ENCODE measurements at regions not wholly inside any gene's neighbourhood (a gene's known extent, or its start where the extent isn't known, plus 50 kb on each side); places are given as distances from the start of the nearest gene placed in this dataset.
A peak's percentile ranks its signal among the peaks of the same experiment; 100 is the strongest.

DNA sequence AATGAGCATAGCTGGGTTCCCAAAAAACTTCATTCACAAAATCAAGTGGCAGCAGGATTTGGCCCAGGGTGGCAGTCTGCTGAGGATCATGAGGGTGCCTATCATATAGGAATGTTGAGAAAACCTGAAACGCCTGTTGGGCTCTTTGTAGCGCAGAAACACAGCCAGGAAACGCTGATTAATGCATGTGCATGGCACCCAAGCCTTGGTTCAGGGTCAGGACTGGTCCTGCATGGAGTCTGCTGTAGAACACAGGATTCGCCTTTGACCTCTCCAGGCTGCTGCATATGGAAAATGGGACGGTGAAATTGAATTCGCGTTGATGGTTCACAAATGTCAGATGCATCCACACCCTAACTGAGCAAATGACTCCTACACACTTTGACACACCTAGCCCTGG, 227.9 kb upstream of the COPS8 start:
- DNase-seq = no peak

DNA sequence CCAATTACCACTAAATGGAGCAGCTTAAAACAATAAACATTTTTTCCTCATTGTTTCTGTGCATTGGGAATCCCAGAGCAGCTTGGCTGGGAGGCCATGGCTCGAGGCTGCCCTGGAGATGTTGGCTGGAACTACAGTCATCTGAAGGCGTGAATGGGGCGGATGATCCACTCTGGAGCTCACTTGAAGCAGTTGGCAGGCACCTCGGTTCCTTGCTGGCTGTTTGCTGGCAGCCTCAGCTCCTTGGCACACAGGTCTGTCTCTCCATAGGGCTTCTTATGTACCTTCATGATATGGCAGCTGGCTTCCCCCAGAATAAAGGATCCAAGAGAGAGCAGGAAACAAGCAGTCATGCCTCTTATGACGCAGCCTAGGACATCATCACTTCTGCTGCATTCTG, 227.0 kb upstream of the COPS8 start:
- no peak for DNase-seq

DNA sequence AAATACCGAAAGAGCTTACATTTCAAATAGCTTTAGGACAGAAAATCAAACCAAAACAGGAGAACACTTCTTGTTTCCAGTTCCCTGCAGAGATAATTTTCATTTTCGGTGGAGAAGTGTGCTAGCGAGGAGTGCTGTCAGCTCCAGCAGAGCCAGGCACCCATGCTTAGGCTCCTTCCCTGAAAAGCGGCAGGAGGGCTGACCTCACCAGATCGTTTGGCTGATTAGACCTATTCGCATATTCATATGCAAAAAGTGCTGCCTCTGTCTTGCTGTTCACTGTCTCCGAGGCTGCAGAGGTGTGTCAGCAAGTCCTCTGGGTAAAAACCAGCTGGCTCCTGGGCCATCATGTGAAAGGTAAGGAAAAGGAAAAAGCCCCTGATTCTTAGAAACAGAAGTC, 225.8 kb upstream of the COPS8 start:
- DNase-seq = no peak

DNA sequence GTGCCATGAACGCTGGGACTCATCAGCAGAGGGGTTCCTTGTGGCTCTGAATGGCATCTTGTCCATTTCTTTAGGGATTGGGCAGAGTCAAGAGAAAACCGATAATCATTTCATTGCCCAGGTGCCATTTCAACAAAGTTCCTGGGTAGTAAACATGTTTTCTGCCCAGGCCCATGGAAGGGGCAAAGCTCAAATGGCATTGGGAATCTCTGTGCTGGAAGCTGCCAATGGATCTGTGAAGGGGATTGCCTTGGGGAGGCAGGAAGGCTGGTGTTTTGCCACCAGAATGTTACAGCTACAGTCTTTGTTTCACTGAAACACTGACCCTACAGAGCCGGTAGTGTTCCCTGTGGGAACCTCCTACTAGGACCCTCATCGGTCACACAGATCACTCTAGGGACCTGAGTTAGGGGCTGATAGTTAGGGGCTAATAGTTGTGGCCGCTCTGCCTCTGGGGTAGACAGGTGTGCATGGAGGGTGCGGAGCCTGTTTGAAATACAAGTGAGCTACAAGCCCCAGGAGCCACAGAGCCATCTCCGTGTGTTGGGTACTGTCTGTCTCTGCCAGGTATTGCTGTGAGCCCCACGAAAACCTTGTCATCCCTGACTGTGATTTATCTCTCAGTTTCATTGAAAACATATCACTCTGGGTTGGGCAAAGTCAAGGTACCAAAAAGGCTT, 224.4 kb upstream of the COPS8 start:
- no peak for DNase-seq

DNA sequence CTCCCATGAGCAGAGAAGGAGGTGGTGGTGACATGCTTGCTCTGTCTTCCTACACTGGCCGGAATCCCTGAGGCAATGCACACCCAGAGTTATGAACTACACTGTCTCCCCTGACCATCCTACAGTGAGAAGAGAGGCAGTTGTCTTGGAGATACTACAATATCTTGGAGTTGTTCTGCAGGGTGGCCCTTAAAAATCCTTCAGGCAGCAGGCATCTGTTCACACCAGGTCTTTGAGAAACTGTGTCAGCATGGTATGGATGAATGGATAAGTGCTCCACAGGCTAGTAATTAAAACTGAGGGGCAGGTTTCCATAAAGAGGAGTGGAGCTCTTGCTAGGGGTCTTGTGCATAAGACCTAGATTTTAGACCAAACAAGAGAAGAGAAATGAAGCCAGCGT, 223.7 kb upstream of the COPS8 start:
- no peak for DNase-seq

DNA sequence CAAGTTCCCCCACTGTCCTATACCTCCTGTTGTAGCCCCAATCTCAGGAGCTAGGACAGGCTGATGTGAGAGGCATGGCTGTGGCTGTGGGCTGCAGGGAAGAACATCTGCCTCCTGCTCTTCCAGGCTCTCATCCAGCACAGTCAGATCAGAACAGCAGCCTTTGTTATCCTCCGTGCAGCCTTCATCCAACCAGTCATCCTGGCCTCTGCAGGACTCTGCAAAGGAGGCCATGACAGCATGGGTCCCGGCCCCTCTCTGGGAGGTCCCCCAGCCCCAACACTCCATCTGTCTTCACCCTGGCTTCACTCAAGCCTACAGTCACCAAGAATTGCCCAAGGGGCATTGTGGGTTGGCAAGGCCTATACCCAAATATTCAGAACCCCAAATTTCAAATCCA, 223.2 kb upstream of the COPS8 start:
- no peak for DNase-seq

DNA sequence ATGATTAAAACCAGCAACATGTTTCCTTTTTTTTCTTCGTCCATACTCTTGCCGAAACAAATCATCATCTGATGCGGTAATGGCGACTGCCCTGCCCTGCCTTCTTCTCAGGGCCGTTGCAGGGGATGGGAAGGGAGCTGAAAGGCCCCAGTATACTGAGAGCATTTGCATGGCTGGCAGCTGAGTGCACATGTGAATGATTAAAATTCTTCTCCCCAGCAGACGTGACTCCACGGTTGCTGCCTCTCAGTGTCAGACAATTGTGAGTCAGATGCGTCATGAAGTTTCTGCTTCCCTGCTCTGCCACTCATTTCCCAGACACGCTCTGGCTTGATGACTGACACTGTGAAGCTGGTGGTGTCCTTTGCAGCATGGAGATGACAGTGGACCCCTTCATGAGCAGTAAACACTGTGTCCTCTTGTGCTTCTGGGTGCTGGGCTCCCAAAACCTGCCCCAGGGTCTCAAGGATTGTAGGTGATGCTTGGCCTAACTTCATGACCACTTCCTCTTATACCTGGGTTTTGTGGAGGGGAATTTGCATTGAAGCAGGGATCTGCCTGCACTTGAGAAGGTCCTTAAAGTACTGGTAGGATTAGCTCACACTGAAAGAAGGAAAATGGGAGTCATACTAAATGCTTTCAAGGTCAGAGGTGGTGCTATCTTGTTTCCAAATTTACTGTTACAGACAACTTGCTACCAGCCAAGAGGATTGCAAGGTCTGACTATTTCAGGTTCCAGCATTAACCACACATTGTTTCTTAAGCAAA, 222.5 kb upstream of the COPS8 start:
- DNase-seq = no peak

DNA sequence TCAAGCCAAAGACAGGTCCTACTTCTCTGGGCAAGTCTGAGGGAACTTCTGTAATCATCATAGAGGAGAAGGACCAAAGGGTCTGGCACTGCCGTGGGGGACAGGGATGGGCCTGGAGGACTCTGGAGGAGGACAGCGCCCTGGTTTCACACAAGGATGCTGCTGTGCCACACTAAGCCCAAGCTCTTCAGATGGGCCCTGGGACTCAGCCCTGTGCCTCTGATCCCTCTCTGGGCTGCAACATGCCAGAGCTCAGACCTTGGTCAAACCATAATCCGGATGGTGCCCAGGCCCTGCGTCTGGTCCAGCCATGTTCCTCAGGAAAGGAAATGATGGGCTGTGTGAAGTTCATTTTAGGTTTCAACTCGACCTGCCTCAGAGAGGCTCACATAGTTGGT, 222.0 kb upstream of the COPS8 start:
- DNase-seq = no peak

DNA sequence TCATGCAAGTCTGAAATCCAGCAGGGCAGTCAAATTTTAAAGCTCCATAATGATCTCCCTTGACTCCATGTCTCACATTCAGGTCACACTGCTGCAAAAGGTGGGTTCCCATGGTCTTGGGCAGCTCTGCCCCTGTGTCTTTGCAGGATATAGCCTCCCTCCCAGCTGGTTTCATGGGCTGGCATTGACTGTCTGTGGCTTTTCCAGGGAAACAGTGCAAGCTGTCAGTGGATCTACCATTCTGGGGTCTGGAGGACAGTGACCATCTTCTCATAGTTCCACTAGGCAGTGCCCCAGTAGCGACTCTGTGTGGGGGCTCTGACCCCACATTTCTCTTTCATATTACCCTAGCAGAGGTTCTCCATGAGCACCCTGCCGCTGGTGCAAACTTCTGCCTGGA, 220.6 kb upstream of the COPS8 start:
- DNase-seq = no peak

DNA sequence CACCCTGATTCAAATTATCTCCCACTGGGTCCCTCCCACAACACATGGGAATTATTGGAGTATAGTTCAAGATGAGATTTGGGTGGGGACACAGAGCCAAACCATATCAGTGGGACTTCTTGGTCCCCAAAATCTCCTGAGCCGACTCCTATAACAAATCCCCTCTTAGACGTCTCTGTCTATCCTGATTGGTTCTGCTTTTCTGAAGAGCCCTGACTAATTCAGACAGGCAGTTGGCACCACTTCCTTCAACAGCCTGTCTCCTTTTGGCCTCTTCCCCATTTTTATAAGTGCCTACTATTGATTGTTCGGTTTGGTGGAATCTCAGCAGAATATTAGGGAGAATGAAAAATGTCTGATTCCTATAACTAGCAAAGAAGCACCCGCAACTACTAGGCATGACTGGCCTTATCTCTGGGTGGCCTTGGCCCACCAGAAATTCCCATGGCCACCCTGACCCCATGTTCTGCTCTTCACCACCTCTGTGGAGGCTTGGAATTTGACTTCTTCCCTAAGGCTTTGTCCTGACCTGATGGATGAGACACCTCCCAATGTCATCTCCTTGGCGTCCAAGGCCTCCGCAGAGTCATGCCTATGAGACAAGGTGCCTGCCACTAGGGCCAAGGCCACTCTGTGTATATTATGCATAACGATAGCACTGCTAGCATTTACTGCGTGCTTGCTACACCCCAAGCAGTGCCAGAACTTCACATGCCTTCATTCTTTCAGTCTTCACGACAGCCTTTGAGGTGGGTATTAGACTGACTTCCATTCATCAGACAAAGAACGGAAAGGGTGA, 218.9 kb upstream of the COPS8 start:
- DNase-seq = no peak

DNA sequence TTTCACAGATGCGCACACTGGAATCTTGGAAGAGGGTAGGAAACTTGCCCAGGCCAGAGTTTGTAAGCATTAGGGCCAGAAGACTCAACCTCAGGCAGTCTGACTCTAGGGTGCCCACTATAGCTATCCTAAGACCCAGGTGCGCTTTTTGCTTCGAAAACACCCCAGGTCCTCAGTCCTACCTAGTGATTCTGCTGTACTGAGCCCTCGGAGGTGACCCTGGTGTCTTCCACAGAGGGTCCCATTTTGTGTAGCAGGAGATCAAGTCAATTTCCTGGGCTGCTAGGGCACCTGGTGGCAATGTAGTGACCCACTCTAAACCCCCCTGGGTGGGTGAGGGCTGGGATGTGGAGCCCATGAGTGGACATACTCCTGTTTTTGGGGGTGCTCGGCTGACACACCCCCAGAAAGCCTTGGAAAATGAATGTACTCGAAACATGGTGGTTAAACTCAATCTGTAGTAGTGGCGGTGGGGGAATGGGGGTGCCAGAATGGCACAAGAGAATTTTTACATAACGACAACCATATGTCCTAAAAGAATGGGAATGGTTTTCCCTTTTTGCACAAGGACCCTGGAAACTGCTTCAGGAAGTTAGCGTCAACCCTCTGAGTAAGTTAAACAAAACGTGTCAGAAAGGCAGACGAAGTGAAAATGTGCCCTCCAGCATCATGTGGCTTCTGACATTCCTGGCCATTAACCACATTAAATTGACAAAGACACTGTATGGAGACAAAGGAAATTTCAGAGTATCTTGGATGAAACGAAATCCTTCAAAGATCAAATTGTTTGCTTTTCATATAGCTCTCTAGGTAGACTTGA, 218.0 kb upstream of the COPS8 start:
- no peak for DNase-seq

DNA sequence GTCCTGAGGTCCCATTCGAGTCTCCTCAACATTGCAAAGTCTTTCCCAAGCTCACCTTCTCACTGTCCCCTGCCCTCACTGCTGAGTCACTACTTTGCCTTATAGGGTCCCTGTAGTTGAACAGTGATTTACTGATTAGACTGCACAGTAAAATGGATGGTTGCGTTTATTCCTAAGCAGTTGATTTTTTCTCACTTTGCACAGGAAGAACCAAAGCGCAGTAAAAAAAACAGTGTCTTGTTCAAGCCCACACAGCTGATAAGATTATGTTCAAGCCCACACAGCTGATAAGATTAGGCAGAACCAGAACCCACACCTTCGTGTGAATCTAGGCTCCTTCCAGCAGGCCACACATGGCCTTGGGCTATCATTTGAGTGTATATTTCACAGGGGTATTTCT, 215.3 kb upstream of the COPS8 start:
- DNase-seq = no peak

DNA sequence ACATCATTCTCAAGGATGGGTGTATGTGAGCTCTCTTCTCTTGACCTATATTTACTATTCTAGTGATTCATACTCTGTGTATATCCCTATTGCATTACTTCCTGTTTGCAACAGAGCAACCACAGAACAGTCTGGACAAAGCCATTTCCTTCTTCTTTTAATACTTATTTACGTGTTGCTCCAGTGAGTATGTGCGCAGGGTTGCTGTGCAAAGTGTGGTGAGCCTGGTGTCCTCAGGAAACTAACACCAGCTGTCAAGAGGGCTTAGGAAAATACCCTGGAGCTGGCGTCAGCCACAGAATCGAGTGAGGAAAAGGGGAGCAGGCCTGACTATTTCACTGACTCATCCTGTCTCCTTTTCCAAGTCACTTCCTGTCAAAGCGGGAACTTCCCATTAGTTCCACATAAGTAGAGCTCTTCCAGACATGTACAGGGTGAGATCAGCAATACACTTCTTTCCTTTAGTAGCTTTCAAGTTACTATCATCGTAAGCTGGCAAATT, 214.1 kb upstream of the COPS8 start:
- peak; percentile 47 for DNase-seq

DNA sequence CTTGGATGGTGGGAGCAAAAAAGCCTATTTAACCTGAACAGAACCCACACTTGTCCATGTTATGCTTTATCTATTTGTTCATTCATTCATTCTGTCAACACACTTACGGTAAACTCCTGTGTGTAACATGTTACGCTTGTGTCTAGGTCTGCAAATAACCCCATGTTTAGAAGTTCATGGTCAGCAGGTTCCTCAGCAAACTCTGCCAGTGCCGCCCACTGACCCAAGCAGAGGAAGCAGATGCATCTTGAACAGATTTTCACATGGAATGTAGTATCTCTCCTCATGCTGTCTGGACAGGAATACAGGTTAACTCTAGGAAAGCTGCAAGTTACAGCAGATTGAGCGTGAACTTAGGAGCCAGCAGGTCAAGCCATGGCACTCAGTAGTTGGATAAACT, 213.7 kb upstream of the COPS8 start:
- no peak for DNase-seq

DNA sequence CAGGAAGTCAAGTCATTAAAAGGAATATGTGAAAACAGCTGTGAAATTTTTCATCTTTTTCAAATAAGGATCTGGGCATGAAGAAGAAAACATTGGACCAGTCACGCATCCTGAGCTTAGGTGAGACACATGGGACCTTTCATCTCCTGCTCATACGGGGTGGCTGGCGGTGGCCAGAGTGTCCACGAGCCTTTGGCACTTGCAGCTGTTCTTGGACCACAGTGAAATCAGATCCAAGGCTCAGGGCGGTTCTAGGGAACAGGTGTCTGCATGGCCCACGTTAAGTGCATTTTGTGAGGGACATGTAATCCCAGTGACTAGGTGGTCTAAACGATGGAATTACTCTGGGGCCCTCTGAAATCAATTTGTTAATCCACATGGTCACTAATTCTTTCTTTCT, 212.7 kb upstream of the COPS8 start:
- no peak for DNase-seq

DNA sequence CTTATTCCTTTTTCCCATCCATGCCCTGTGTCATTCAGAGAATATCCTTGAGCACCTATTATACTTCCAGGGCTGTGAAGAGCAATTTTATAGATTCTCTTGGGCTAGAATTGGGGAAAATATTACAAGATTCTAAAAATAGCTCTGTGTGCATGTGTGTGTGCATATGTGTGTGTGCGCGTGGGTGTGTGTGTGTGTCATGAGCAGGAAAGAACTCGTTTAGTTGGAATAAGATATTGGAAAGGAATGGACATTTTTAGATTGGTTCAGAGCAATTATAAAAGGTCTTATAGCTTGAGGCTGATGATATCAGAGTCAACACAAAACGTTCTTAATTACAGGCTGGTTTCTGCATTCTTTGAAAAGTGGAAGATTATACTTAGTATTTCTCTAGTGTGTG, 212.1 kb upstream of the COPS8 start:
- DNase-seq = no peak

DNA sequence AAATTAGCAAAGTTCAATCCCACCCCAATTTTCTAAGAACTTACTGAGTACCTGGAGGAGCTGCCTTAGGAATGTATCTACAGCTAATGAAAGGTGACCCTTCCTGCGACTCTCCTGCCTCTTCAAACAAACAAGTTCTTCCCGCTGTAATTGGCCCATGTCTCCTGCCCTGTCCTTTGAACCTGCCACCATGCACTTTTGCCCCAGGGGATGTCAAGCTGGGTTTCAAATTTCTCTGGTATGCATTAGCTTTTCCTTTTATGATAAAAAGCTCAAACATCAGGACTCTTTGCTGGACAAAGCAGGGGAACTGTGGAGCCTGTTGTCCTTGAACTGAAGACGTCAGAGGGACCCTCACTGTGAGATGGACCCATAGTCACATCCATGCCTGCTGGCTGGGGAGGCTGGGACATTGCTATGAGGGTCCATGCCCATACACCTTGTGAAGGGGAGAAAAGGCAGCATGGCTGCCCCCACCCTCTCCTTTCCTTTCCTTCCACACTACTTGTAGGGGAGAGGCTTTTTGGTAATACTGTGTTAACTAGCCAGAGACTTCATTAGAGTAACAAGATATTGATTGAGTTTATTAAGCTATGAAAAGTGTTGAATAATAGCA, 210.7 kb upstream of the COPS8 start:
- DNase-seq = no peak

DNA sequence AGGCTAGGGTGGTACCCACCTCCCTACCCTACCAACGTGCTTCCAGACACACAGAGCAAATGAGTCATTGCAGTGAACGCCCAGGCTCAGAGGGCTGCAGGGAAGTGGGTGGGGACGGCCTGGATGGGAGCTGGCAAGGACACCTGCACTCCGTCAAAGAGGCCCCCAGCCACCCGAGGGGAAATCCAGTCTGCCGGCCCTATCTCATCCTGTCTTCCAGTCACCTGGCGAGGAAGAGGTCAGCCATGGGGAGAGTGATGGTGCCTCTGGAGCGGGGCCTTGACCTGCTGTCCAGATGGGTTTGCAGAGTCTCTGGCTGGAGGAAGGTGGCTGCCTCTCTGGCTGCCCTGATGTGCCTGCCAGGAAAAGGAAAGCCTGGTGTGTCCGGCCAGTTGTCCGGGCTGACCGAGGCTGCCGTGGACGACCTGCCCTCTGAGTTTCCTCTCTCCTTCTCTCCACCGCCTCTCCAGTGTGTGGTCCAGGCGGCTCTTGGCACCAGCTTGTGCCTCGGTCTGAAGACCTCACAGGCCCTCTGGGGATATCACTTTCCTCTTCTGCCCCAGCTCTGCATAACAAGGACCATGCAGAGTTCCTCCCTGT, 209.7 kb upstream of the COPS8 start:
- DNase-seq = no peak

DNA sequence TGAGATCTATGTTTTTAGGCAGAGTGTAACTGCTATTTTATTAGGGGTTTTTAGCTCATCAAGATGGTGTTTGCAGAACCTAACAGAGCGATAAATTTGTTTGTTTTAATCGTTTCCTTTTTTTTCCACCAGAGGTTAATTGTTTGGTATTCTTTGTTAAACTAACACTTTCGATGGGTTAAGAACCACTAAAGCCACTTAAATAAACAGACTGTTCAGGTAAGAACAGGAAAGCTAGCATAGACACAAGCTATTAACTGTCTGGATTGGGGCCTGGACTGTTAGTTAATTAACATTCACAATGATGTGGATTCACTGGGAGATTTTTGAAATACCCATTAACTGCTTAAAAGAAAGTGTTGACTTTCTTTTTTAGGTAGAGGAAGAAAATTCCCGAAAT, 209.0 kb upstream of the COPS8 start:
- no peak for DNase-seq

DNA sequence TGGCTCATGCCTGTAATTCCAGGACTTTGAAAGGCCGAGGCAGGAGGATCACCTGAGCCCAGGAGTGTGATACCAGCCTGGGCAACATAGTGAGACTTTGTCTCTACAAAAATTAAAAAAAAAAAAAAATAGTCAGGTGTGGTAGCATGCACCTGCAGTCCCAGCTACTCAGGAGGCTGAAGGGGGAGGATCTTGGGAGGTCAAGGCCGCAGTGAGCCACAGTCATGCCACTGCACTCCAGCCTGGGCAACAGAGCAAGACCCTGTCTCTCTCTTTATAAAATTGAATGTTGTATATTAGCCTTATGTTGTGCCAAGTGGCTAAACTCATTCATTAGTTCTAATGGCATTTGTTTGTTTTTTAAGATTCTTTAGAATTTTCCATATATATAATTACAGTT, 207.7 kb upstream of the COPS8 start:
- DNase-seq = no peak

DNA sequence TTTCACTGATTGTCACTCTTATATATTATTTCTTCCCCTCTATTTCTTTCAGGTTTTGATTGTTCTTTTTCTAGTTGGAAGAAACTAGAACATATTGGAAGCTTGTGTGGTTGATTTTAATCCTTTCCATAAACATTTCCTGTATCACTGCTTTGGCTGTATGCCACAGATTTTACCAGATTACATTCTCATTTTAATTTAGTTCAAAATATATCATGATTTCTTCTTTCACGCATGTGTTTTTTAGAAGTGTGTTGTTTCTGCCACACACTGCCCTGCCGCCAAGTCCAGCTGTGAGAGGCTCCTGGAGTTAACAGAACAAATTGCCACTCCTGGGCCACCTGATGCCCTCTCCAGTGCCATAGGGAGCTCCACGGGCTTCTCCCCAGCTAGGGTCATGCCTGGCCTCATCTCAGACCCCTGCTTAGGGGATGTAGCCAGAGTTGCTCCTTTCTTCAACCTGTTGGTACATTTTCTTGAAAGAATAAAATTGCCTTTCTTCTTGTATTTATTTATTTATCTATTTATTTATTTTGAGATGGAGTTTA, 206.2 kb upstream of the COPS8 start:
- DNase-seq = no peak

DNA sequence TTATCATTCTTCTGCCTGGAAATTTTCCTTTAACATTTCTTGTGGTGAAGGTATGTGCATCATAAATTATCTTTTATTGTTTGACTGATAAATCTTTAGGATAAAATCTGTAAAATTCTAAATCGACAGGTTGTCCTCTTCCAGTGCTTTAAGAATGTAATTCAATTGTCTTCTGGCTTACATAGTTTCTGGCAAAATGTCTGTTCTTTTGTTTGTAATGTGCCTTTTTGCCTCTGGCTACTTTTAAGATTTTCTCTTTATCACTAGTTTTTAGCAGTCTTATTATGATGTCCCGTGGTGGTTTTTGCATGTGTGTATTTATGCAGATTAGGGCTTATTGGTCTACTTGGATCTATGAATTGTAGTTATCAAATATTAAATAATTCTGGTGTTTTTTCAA, 203.6 kb upstream of the COPS8 start:
- no peak for DNase-seq
